ENCODE measurements at regions not wholly inside any gene's neighbourhood (a gene's known extent, or its start where the extent isn't known, plus 50 kb on each side); places are given as distances from the start of the nearest gene placed in this dataset.

DNA sequence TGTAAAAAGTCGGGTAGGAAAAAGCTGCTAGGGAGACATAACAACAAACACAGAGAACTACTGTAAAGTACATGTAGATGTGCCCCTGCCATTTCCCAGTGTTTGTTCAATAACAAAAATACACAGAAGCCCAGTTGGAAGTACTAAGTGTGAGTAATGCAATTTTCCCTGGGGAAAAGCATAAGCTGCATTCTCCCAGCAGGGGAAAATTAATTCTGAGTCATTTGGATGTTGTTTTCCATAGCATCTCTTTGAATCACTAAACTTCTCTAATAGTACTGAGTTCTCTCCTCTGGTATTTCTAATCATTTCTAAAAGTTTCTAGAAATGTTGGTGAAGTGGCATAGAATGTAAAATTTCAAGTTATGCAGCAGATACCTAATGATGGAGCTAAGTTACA, 1114.9 kb downstream of the C4orf33 start:
- Histone ChIP-seq H3K4me2 (0 out of 3 replicates have a peak overlapping the region, but pooled peaks have one; percentile 21), H3K4me3 (no peak overlapping the region), H3K4me1 (no peaks in the 10 kb centered on the region), H3K27ac (no peak overlapping the region), H3K9me3 (no peaks in the 10 kb centered on the region)
- 0% methylated on average over 1 of the region's 1 CpG for WGBS (ENCODE audit: missing lambda C conversion rate)
- POLR2A ChIA-PET: no interaction called here
- FAIRE-seq (no peak), ATAC-seq (peak in 1 of 2 experiments; percentile 34; a peak in 2 of 6 replicates), DNase-seq (ENCODE audit: low read depth in 1 of 2, low spot score in 1 of 2) (peak in 1 of 2 experiments; percentile 35)
- TF ChIP-seq HOXB13 (CRISPR knock-in tag; IDR thresholded peaks at IDR 0.05; ENCODE audit: low read depth): no peak
- TF ChIP-seq ZSCAN20 (CRISPR knock-in tag; IDR thresholded peaks at IDR 0.05): no peak
- TF ChIP-seq USF2 (IDR thresholded peaks at IDR 0.05): no peak
- no peak for TF ChIP-seq PHF8 (IDR thresholded peaks at IDR 0.05; ENCODE audit: borderline replicate concordance, low read depth)
- no peak for TF ChIP-seq TP53 (CRISPR knock-in tag; IDR thresholded peaks at IDR 0.05)
- TF ChIP-seq CBX8 (IDR thresholded peaks at IDR 0.05): no peak
- no peak for TF ChIP-seq BHLHE40 (IDR thresholded peaks at IDR 0.05; ENCODE audit: low read depth, low read length)
- TF ChIP-seq EHMT2 (IDR thresholded peaks at IDR 0.05; ENCODE audit: low read depth): no peak
- TF ChIP-seq, protein P1, sequence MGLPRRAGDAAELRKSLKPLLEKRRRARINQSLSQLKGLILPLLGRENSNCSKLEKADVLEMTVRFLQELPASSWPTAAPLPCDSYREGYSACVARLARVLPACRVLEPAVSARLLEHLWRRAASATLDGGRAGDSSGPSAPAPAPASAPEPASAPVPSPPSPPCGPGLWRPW (IDR thresholded peaks at IDR 0.05): no peak
- TF ChIP-seq EP300 (IDR thresholded peaks at IDR 0.05): no peak
- no peak for TF ChIP-seq MAFK (IDR thresholded peaks at IDR 0.05; ENCODE audit: partially characterized antibody)
- TF ChIP-seq JUN (IDR thresholded peaks at IDR 0.05): no peak
- CTCF ChIA-PET: no interaction called here

DNA sequence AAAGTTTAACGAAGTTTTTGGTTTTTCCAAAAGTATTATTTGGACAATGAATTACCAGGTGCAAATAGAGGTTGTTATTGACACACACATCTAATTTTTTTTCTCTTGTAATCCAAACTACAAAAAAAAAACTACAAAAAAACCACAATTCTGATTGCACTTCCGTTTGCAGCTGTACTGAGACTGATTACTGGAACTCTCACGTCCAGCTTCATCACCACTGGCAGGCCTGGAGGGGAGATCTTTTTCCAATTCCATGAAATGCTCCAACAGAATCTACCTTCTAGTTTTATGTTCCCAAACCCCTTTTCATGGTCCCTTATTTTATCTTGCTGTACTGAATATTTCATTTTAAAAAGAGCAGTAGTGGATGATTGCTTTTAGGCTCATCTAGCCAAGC, 1118.3 kb downstream of the C4orf33 start:
- WGBS (ENCODE audit: missing lambda C conversion rate): 20% methylated on average over 3 of the region's 3 CpGs
- H3K27ac ChIP-seq: no peak overlapping the region
- ChIA-PET CTCF (no interaction called here), POLR2A (no interaction called here)
- no peak overlapping the region for H3K4me2 ChIP-seq
- DNase-seq (ENCODE audit: low read depth in 1 of 2, low spot score in 1 of 2) (no peak), FAIRE-seq (no peak), ATAC-seq (no peak)
- no peaks in the 10 kb centered on the region for H3K4me1 ChIP-seq
- H3K9me3 ChIP-seq: no peaks in the 10 kb centered on the region
- H3K4me3 ChIP-seq: no peak overlapping the region
- TF ChIP-seq CHD2 (IDR thresholded peaks at IDR 0.05; ENCODE audit: low read length, partially characterized antibody) (no peak), GATA3 (IDR thresholded peaks at IDR 0.05; ENCODE audit: borderline replicate concordance) (no peak), PBX3 (IDR thresholded peaks at IDR 0.05) (no peak), NPAS2 (CRISPR knock-in tag; IDR thresholded peaks at IDR 0.05; ENCODE audit: borderline replicate concordance) (no peak), TP53 (CRISPR knock-in tag; IDR thresholded peaks at IDR 0.05) (no peak), CBX2 (IDR thresholded peaks at IDR 0.05; ENCODE audit: borderline replicate concordance, low read depth) (no peak), ZFP36 (IDR thresholded peaks at IDR 0.05; ENCODE audit: borderline replicate concordance, partially characterized antibody) (no peak), MYC (IDR thresholded peaks at IDR 0.05; ENCODE audit: borderline replicate concordance, low read length) (no peak), POLR2AphosphoS2 (conservative IDR thresholded peaks at IDR 0.05; ENCODE audit: low read length) (no peak), ZC3H11A (IDR thresholded peaks at IDR 0.05) (no peak), SREBF2 (IDR thresholded peaks at IDR 0.05) (no peak), HOXB13 (CRISPR knock-in tag; IDR thresholded peaks at IDR 0.05; ENCODE audit: low read depth) (no peak), HMGXB4 (CRISPR knock-in tag; IDR thresholded peaks at IDR 0.05; ENCODE audit: borderline replicate concordance) (no peak), CEBPB (IDR thresholded peaks at IDR 0.05) (no peak), PHF8 (IDR thresholded peaks at IDR 0.05; ENCODE audit: borderline replicate concordance, low read depth) (no peak), KDM1A (IDR thresholded peaks at IDR 0.05; ENCODE audit: low read depth) (no peak), ESRRA (IDR thresholded peaks at IDR 0.05; ENCODE audit: borderline replicate concordance, low read length) (no peak)
- TF ChIP-seq, protein P2, sequence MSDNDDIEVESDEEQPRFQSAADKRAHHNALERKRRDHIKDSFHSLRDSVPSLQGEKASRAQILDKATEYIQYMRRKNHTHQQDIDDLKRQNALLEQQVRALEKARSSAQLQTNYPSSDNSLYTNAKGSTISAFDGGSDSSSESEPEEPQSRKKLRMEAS (IDR thresholded peaks at IDR 0.05): no peak
- TF ChIP-seq, protein P3, sequence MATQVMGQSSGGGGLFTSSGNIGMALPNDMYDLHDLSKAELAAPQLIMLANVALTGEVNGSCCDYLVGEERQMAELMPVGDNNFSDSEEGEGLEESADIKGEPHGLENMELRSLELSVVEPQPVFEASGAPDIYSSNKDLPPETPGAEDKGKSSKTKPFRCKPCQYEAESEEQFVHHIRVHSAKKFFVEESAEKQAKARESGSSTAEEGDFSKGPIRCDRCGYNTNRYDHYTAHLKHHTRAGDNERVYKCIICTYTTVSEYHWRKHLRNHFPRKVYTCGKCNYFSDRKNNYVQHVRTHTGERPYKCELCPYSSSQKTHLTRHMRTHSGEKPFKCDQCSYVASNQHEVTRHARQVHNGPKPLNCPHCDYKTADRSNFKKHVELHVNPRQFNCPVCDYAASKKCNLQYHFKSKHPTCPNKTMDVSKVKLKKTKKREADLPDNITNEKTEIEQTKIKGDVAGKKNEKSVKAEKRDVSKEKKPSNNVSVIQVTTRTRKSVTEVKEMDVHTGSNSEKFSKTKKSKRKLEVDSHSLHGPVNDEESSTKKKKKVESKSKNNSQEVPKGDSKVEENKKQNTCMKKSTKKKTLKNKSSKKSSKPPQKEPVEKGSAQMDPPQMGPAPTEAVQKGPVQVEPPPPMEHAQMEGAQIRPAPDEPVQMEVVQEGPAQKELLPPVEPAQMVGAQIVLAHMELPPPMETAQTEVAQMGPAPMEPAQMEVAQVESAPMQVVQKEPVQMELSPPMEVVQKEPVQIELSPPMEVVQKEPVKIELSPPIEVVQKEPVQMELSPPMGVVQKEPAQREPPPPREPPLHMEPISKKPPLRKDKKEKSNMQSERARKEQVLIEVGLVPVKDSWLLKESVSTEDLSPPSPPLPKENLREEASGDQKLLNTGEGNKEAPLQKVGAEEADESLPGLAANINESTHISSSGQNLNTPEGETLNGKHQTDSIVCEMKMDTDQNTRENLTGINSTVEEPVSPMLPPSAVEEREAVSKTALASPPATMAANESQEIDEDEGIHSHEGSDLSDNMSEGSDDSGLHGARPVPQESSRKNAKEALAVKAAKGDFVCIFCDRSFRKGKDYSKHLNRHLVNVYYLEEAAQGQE (IDR thresholded peaks at IDR 0.05): no peak
- TF ChIP-seq, protein P4, sequence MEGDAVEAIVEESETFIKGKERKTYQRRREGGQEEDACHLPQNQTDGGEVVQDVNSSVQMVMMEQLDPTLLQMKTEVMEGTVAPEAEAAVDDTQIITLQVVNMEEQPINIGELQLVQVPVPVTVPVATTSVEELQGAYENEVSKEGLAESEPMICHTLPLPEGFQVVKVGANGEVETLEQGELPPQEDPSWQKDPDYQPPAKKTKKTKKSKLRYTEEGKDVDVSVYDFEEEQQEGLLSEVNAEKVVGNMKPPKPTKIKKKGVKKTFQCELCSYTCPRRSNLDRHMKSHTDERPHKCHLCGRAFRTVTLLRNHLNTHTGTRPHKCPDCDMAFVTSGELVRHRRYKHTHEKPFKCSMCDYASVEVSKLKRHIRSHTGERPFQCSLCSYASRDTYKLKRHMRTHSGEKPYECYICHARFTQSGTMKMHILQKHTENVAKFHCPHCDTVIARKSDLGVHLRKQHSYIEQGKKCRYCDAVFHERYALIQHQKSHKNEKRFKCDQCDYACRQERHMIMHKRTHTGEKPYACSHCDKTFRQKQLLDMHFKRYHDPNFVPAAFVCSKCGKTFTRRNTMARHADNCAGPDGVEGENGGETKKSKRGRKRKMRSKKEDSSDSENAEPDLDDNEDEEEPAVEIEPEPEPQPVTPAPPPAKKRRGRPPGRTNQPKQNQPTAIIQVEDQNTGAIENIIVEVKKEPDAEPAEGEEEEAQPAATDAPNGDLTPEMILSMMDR (IDR thresholded peaks at IDR 0.05): no peak

All from A549 (cell line).